GM12865 (cell line): ENCODE measurements at regions not wholly inside any gene's neighbourhood (a gene's known extent, or its start where the extent isn't known, plus 50 kb on each side); places are given as distances from the start of the nearest gene placed in this dataset.

Experiments used
- DNase-seq: peaks from one replicate; pipeline ENCODE4 v3.0.0; 2010; ENCODE audit warnings: low read depth
- H3K4me3 ChIP-seq: 2 replicates; pipeline ENCODE4 v1.5.1; 2011; ENCODE audit warnings: mild to moderate bottlenecking, low read depth, low read length, control low read depth
- TF ChIP-seq, protein P1 (sequence below): IDR thresholded peaks from 2 replicates; pipeline ENCODE4 v1.5.1; 2011; ENCODE audit warnings: low read length, control low read depth, low read depth, inconsistent platforms; ENCODE audit not compliant: insufficient read depth; ENCODE audit errors: missing control alignments

DNA sequence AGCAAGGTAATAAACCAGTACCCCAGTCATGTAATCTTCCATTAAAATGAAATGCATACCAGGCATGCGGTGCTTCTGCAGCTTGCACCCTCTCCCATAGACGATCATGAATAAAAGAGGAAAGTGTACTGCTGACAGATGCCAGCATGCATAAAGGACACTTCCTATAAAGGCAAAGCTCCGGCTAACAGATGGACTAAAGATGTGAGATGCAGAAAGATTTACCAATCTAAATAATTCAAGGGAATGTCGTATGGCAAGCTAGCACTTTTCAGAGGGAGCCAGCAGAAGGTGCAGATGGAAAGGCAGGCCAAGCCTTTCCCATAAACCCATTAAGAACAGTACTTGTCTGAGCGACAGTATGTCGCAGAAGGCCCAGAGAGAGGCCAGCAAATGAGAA lies 542.0 kb downstream of the NUF2 start:
- TF ChIP-seq, protein P1, sequence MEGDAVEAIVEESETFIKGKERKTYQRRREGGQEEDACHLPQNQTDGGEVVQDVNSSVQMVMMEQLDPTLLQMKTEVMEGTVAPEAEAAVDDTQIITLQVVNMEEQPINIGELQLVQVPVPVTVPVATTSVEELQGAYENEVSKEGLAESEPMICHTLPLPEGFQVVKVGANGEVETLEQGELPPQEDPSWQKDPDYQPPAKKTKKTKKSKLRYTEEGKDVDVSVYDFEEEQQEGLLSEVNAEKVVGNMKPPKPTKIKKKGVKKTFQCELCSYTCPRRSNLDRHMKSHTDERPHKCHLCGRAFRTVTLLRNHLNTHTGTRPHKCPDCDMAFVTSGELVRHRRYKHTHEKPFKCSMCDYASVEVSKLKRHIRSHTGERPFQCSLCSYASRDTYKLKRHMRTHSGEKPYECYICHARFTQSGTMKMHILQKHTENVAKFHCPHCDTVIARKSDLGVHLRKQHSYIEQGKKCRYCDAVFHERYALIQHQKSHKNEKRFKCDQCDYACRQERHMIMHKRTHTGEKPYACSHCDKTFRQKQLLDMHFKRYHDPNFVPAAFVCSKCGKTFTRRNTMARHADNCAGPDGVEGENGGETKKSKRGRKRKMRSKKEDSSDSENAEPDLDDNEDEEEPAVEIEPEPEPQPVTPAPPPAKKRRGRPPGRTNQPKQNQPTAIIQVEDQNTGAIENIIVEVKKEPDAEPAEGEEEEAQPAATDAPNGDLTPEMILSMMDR, result no peak
- H3K4me3 ChIP-seq, result no peak overlapping the region
- DNase-seq, result no peak

DNA sequence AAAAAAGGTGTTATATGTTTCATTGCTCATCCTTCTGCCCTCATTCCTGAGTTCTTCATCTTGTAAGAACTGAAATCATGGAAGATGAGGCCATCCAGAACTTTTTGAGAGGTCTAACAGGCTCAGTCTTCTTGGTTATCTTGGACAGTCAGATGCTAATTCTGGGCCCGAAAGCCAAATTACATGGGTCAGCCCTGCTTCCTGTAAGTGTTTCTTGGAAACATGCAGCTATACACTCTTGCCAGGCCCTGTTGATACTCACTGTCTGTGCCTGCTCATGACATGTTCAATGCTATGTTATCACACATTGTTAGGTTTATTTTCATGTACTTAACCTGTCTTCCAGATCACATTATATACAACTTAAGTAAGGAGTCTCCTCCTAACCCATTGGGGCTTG lies 542.5 kb downstream of the NUF2 start:
- no peak for DNase-seq
- H3K4me3 ChIP-seq, result no peak overlapping the region
- TF ChIP-seq, protein P1, result no peak

DNA sequence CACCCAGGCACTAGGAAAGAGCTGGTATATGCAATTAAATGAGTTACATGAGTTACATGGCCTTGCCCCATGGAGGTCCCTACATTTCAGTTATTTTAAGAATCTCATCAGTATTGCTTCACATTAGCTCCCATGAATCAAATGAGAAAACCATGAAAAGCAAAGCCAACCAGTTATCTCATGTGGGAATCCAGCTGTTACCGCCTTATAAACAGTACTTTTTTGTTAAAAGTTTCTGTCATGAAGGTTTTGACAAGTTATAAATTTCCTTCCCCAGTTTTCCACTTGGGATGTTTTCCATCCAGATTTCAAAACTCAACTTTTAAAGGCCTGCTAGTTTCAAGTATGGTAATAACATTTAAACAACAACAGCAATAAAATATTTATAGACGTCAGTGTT lies 544.8 kb downstream of the NUF2 start:
- H3K4me3 ChIP-seq, result no peak overlapping the region
- no peak for DNase-seq

DNA sequence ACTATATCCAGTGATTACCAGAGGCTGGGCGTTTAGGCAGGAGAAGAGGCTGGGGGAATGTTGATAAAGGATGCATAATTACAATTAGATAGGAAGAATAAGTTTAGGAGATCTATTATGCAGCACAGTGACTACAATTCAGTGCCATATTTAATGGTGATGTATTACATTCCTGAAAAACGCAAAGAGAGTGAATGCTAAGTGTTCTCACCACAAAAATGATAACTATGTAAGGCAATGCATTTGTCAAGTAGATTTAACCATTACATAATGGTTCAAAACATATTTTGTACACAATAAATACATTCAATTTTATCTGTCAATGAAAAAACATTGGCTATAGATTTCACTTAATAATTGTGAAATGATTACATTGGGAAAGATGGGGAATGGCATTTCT lies 548.9 kb downstream of the NUF2 start:
- no peak for DNase-seq
- TF ChIP-seq, protein P1, result no peak
- H3K4me3 ChIP-seq, result no peak overlapping the region

More for the DNA sequence above, 544.8 kb downstream of the NUF2 start:
- TF ChIP-seq, protein P1, result no peak

DNA sequence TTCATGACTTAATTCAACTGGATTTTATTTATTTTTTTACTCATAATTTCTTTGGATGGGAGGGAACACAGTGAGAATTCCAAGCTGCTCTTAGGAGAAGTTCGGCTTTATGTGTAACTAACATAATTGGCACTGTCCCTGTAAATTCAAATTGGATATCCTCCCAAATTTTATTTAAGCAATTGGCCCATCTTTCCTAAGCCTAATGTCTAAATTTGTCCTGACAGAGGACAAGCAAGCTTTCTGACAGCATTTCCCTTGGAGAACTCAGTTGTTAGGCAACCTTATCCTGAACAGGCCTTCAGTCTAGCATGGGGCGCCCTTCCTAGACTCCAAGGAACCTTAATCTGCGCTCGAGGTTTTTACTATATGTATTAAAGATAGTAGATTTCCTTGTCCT lies 550.3 kb downstream of the NUF2 start:
- H3K4me3 ChIP-seq, result no peak overlapping the region
- TF ChIP-seq, protein P1, result no peak
- no peak for DNase-seq

DNA sequence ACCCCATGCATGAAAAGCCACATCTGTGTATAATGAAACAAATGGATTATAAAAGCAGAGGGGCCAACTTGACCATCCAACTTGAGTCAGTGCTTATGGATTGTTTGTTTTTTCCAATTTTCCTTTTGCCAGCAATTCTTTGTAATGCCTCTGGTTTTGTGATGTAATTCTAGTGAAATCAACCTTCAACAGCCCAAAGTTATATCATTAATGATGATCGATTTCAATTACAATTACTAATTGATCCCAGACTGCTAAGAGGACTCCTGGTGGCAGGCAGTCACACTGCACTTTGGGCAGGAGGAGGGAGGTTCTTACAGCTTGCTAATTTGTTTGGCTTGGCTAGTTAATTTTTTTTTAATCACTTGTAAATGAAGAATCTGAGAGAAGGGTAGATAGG lies 552.3 kb downstream of the NUF2 start:
- no peak for DNase-seq
- TF ChIP-seq, protein P1, result peak; percentile 34
- H3K4me3 ChIP-seq, result no peak overlapping the region

DNA sequence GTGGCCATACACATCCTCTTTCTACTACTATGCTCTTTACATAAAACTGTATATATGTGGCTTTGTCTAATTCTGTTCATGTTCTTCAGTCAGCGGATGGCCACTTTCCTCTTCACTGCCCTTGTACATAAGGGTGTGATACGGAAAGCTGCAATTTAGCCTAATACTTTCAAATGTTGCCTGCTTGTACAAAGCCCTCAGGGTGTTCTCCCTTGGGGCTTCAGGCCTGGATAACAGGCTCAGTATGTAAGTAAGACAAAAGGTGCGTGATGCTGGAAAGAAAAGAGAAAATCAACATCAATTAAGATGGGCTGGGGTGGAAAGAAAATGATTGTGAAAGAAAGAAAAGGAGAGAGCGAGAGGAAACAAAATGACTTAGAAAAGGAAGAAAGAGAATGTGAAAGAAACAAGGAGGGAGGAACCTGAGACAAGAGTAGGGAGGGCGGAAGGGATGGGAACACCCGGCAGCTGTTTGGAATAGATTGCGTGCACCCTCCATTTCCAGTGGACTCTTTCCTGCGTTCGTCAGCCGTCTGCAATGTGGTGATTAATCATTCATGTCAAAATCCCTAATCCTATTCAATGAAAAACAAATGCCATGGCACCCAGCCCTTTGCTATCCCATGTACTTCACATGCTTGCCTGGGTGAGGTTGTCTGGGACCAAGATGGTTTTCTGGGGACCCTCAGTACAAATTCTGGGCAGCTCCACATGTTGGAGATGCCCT lies 553.6 kb downstream of the NUF2 start:
- TF ChIP-seq, protein P1, result no peak
- H3K4me3 ChIP-seq, result no peak overlapping the region
- DNase-seq, result no peak
